ENCODE measurements at regions not wholly inside any gene's neighbourhood (a gene's known extent, or its start where the extent isn't known, plus 50 kb on each side); places are given as distances from the start of the nearest gene placed in this dataset.

GRCh38 chr11:127203490-127203889 lies 202.9 kb upstream of the KIRREL3 start:
- no peak for DNase-seq (ENCODE audit: low read depth in 4 of 4, low spot score in 1 of 4)

- no peak for DNase-seq (ENCODE audit: low read depth in 4 of 4, low spot score in 1 of 4)
Measured at GRCh38 chr11:127202105-127202504, 201.5 kb upstream of the KIRREL3 start.

- no peak for DNase-seq (ENCODE audit: low read depth in 4 of 4, low spot score in 1 of 4)
Measured at GRCh38 chr11:127199306-127199801, 198.8 kb upstream of the KIRREL3 start.

- DNase-seq (ENCODE audit: low read depth in 4 of 4, low spot score in 1 of 4) = no peak
Measured at GRCh38 chr11:127195501-127196120, 195.0 kb upstream of the KIRREL3 start.

- no peak for DNase-seq (ENCODE audit: low read depth in 4 of 4, low spot score in 1 of 4)
Measured at GRCh38 chr11:127194521-127194920, 194.0 kb upstream of the KIRREL3 start.

- DNase-seq (ENCODE audit: low read depth in 4 of 4, low spot score in 1 of 4) = no peak
Measured at GRCh38 chr11:127193950-127194349, 193.4 kb upstream of the KIRREL3 start.

GRCh38 chr11:127191689-127192088 lies 191.1 kb upstream of the KIRREL3 start:
- no peak for DNase-seq (ENCODE audit: low read depth in 4 of 4, low spot score in 1 of 4)

GRCh38 chr11:127191261-127191660 lies 190.7 kb upstream of the KIRREL3 start:
- DNase-seq (ENCODE audit: low read depth in 4 of 4, low spot score in 1 of 4) = no peak

GRCh38 chr11:127182586-127183203 lies 182.1 kb upstream of the KIRREL3 start:
- DNase-seq (ENCODE audit: low read depth in 4 of 4, low spot score in 1 of 4) = no peak

- DNase-seq (ENCODE audit: low read depth in 4 of 4, low spot score in 1 of 4) = no peak
Measured at GRCh38 chr11:127157225-127157624, 156.7 kb upstream of the KIRREL3 start.

GRCh38 chr11:127149410-127149809 lies 148.8 kb upstream of the KIRREL3 start:
- DNase-seq (ENCODE audit: low read depth in 4 of 4, low spot score in 1 of 4) = no peak

GRCh38 chr11:127143251-127143650 lies 142.7 kb upstream of the KIRREL3 start:
- no peak for DNase-seq (ENCODE audit: low read depth in 4 of 4, low spot score in 1 of 4)

- no peak for DNase-seq (ENCODE audit: low read depth in 4 of 4, low spot score in 1 of 4)
Measured at GRCh38 chr11:127138613-127139012, 138.0 kb upstream of the KIRREL3 start.

GRCh38 chr11:127137771-127138280 lies 137.3 kb upstream of the KIRREL3 start:
- no peak for DNase-seq (ENCODE audit: low read depth in 4 of 4, low spot score in 1 of 4)

- DNase-seq (ENCODE audit: low read depth in 4 of 4, low spot score in 1 of 4) = no peak
Measured at GRCh38 chr11:127136438-127136837, 135.9 kb upstream of the KIRREL3 start.

GRCh38 chr11:127135256-127135655 lies 134.7 kb upstream of the KIRREL3 start:
- no peak for DNase-seq (ENCODE audit: low read depth in 4 of 4, low spot score in 1 of 4)

- no peak for DNase-seq (ENCODE audit: low read depth in 4 of 4, low spot score in 1 of 4)
Measured at GRCh38 chr11:127133061-127133460, 132.5 kb upstream of the KIRREL3 start.

- no peak for DNase-seq (ENCODE audit: low read depth in 4 of 4, low spot score in 1 of 4)
Measured at GRCh38 chr11:127130321-127130720, 129.8 kb upstream of the KIRREL3 start.

- no peak for DNase-seq (ENCODE audit: low read depth in 4 of 4, low spot score in 1 of 4)
Measured at GRCh38 chr11:127126986-127127385, 126.4 kb upstream of the KIRREL3 start.

GRCh38 chr11:127119356-127119755 lies 118.8 kb upstream of the KIRREL3 start:
- DNase-seq (ENCODE audit: low read depth in 4 of 4, low spot score in 1 of 4) = no peak

GRCh38 chr11:127118811-127119210 lies 118.2 kb upstream of the KIRREL3 start:
- DNase-seq (ENCODE audit: low read depth in 4 of 4, low spot score in 1 of 4) = no peak

- DNase-seq (ENCODE audit: low read depth in 4 of 4, low spot score in 1 of 4) = no peak
Measured at GRCh38 chr11:127117231-127117739, 116.7 kb upstream of the KIRREL3 start.

Measured in stimulated activated CD4-positive, alpha-beta T cell treated with anti-CD3 and anti-CD28 coated beads, Interleukin-1b, Interleukin-23, amount 100 ng/mL, for 24 hours (primary cell).